ENCODE measurements at regions not wholly inside any gene's neighbourhood (a gene's known extent, or its start where the extent isn't known, plus 50 kb on each side); places are given as distances from the start of the nearest gene placed in this dataset.

GRCh38 chr5:3875144-3875543 is 279.5 kb downstream of the IRX1 start:
- Histone ChIP-seq H3K36me3 (no peaks in the 10 kb centered on the region), H3K4me3 (no peak overlapping the region), H3K9me3 (peaks cover 0 to 7% (median 0%) of the 10 kb centered on the region in 4 donors), H3K27me3 (no peaks in the 10 kb centered on the region), H3K4me1 (no peaks in the 10 kb centered on the region), H3K27ac (no peak overlapping the region)
- no peak for ATAC-seq (ENCODE audit: low FRiP score in 2 of 2)
- TF ChIP-seq, protein P1, sequence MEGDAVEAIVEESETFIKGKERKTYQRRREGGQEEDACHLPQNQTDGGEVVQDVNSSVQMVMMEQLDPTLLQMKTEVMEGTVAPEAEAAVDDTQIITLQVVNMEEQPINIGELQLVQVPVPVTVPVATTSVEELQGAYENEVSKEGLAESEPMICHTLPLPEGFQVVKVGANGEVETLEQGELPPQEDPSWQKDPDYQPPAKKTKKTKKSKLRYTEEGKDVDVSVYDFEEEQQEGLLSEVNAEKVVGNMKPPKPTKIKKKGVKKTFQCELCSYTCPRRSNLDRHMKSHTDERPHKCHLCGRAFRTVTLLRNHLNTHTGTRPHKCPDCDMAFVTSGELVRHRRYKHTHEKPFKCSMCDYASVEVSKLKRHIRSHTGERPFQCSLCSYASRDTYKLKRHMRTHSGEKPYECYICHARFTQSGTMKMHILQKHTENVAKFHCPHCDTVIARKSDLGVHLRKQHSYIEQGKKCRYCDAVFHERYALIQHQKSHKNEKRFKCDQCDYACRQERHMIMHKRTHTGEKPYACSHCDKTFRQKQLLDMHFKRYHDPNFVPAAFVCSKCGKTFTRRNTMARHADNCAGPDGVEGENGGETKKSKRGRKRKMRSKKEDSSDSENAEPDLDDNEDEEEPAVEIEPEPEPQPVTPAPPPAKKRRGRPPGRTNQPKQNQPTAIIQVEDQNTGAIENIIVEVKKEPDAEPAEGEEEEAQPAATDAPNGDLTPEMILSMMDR (IDR thresholded peaks at IDR 0.05): no peak
- no peak for TF ChIP-seq EP300 (IDR thresholded peaks at IDR 0.05)
- no peak for TF ChIP-seq POLR2AphosphoS5 (IDR thresholded peaks at IDR 0.05)
- no peak for TF ChIP-seq POLR2A (IDR thresholded peaks at IDR 0.05)
- DNase-seq: no peak
- WGBS, 2 donors: 85 to 86% methylated on average over 10 of the region's 10 CpGs

DNA sequence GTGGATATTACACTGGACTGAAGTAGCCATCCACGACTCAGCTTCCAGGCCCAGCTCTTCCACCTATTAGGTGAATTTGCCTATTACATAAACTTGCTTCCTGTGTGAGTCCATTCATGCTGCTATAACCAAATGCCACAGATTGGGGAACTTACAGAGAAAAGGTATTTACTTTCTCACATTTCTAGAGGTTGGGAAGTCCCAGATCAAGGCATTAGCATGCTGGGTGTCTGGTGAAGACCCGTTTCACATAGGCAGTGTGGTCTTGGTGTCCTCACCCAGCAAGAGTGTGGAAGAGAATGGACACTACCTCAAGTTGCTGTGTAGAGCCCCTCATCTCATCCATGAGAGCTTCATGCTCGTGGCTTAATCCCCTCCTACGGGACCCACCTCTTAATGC is 282.6 kb downstream of the IRX1 start:
- no peaks in the 10 kb centered on the region for H3K4me1 ChIP-seq
- ATAC-seq (ENCODE audit: low FRiP score in 2 of 2) (no peak), DNase-seq (no peak)
- H3K9me3 ChIP-seq: peaks cover 0 to 1% (median 0%) of the 10 kb centered on the region in 4 donors
- H3K36me3 ChIP-seq: no peaks in the 10 kb centered on the region
- TF ChIP-seq POLR2A (IDR thresholded peaks at IDR 0.05) (no peak), EP300 (IDR thresholded peaks at IDR 0.05) (no peak), POLR2AphosphoS5 (IDR thresholded peaks at IDR 0.05) (no peak)
- TF ChIP-seq, protein P1 (IDR thresholded peaks at IDR 0.05): no peak
- H3K27ac ChIP-seq: no peak overlapping the region
- 74% methylated on average over 4 of the region's 4 CpGs for WGBS, 2 donors
- H3K4me3 ChIP-seq: no peak overlapping the region
- no peaks in the 10 kb centered on the region for H3K27me3 ChIP-seq

DNA sequence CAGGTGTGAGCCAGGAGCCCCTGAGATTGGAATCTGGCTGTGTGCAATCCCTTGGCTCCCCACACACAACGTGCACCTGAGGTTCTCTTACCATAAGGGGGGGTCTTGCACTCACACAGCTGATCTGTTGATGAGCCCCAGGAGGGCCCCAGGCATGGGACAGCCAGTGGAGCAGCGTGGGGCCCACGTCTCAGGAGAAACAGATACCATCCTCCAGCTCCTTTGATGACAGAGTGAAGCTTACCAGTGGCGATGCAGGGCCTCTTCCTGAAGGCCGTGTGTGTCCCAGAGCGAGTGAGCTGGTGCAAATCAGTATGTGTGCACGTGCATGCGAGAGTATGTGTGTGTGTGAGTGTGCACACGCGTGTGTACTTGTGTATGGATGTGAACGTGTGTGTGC is 287.4 kb downstream of the IRX1 start:
- Histone ChIP-seq H3K36me3 (no peaks in the 10 kb centered on the region), H3K9me3 (no peaks in the 10 kb centered on the region), H3K27ac (no peak overlapping the region), H3K27me3 (no peaks in the 10 kb centered on the region), H3K4me1 (peaks cover 0 to 7% (median 2%) of the 10 kb centered on the region in 4 donors), H3K4me3 (no peak overlapping the region)
- TF ChIP-seq POLR2A (IDR thresholded peaks at IDR 0.05) (no peak), POLR2AphosphoS5 (IDR thresholded peaks at IDR 0.05) (no peak), EP300 (IDR thresholded peaks at IDR 0.05) (no peak)
- TF ChIP-seq, protein P1 (IDR thresholded peaks at IDR 0.05): no peak
- no peak for DNase-seq
- no peak for ATAC-seq (ENCODE audit: low FRiP score in 2 of 2)
- 88 to 90% methylated on average over 8 to 11 of the region's 11 CpGs for WGBS, 2 donors

DNA sequence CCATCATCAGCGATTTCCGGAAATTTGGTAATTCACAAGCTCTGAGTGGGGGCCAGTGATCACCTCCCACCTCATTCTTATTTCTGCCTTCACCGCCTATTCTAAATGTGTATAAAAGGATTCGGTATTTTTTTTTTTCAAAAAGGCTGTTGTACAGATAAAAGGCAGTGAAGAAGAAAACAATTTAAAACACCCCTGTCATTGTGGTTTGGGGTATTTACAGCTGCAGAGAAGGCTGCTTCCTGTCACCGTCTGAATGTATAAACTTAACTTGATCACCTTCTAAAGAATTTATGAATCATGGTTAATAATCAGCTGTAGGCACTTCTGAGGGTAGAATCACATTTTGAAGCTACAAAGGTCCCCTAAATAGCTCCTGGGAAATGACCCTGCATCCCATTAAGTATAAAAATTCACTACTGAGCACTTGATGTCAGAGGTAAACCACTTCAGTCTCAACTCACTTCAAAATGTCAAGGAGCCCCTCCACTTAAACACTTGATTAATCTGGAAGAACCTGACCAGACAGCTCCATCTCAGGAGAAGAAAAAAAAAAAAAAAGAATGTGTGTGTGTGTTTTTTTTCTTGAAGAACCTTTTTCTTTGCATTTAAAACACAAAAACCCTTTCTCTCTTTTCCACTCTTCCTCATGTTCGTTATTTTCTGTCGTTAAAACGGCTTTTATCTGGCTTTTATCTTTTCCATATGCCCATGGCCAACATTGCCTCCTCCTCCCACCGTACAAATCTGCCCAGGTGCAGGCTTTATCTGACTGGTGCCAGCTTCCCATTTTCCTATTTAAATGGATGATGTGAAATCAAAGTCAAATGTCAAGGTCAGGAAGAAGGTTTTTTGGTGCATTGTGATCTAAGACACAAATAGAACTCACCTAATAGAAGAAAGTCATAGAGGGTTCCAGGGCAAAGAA is 291.2 kb downstream of the IRX1 start:
- Histone ChIP-seq H3K9me3 (no peaks in the 10 kb centered on the region), H3K4me1 (peaks cover 0 to 7% (median 2%) of the 10 kb centered on the region in 4 donors), H3K27ac (no peak overlapping the region), H3K36me3 (no peaks in the 10 kb centered on the region), H3K4me3 (no peak overlapping the region), H3K27me3 (no peaks in the 10 kb centered on the region)
- TF ChIP-seq, protein P1 (IDR thresholded peaks at IDR 0.05): no peak
- TF ChIP-seq EP300 (IDR thresholded peaks at IDR 0.05) (no peak), POLR2A (IDR thresholded peaks at IDR 0.05) (no peak), POLR2AphosphoS5 (IDR thresholded peaks at IDR 0.05) (no peak)
- WGBS, 2 donors: 17 to 25% methylated on average over 9 of the region's 9 CpGs
- no peak for ATAC-seq (ENCODE audit: low FRiP score in 2 of 2)
- DNase-seq: no peak
